H9 (cell line): ENCODE measurements at regions not wholly inside any gene's neighbourhood (a gene's known extent, or its start where the extent isn't known, plus 50 kb on each side); places are given as distances from the start of the nearest gene placed in this dataset.

Experiments
- DNase-seq: peaks from one replicate; pipeline ENCODE4 v3.0.0-alpha.2; 2017
- H2AFZ ChIP-seq: one replicate; pipeline ENCODE4 v1.6.1; 2013; ENCODE audit warnings: mild to moderate bottlenecking, low read length, control low read depth, moderate library complexity
- H2AK5ac ChIP-seq: 2 replicates; pipeline ENCODE4 v1.6.1; 2013; ENCODE audit warnings: low read length, control low read depth, mixed read lengths; ENCODE audit not compliant: insufficient read length
- H2BK120ac ChIP-seq: one replicate; pipeline ENCODE4 v1.6.1; 2013; ENCODE audit warnings: low read depth, mild to moderate bottlenecking, low read length, control low read depth, inconsistent platforms; ENCODE audit not compliant: poor library complexity, severe bottlenecking
- H2BK12ac ChIP-seq: 2 replicates; pipeline ENCODE4 v1.6.1; 2013; ENCODE audit warnings: low read length, control low read depth, mixed read lengths, low read depth; ENCODE audit not compliant: insufficient read length
- H2BK15ac ChIP-seq: 2 replicates; pipeline ENCODE4 v1.6.1; 2013; ENCODE audit warnings: low read depth, low read length, control low read depth
- H2BK20ac ChIP-seq: one replicate; pipeline ENCODE4 v1.6.1; 2013; ENCODE audit warnings: low read depth, mild to moderate bottlenecking, low read length, control low read depth, inconsistent platforms; ENCODE audit not compliant: poor library complexity, severe bottlenecking
- H2BK5ac ChIP-seq: 2 replicates; pipeline ENCODE4 v1.6.1; 2013; ENCODE audit warnings: low read length, control low read depth, mixed read lengths; ENCODE audit not compliant: insufficient read length
- H3K14ac ChIP-seq: 2 replicates; pipeline ENCODE4 v1.6.1; 2013; ENCODE audit warnings: low read length, control low read depth; ENCODE audit not compliant: insufficient read depth
- H3K18ac ChIP-seq: 2 replicates; pipeline ENCODE4 v1.6.1; 2013; ENCODE audit warnings: low read depth, mild to moderate bottlenecking, mixed read lengths, low read length, control low read depth; ENCODE audit not compliant: insufficient read length
- H3K23ac ChIP-seq: 2 replicates; pipeline ENCODE4 v1.6.1; 2013; ENCODE audit warnings: low read length, control low read depth, mixed read lengths, low read depth; ENCODE audit not compliant: insufficient read length
- H3K23me2 ChIP-seq: 2 replicates; pipeline ENCODE4 v1.6.1; 2013; ENCODE audit warnings: low read depth, mild to moderate bottlenecking, mixed read lengths, low read length, control low read depth; ENCODE audit not compliant: insufficient read length, poor library complexity, severe bottlenecking
- H3K27ac ChIP-seq: 2 replicates; pipeline ENCODE4 v1.5.1; 2013; ENCODE audit warnings: low read length, control low read depth, mixed read lengths, low read depth; ENCODE audit not compliant: insufficient read length
- H3K27me3 ChIP-seq: 2 replicates; pipeline ENCODE4 v1.6.1; 2013; ENCODE audit warnings: low read length, control low read depth, inconsistent platforms; ENCODE audit not compliant: insufficient read depth
- H3K4ac ChIP-seq: 2 replicates; pipeline ENCODE4 v1.6.1; 2013; ENCODE audit warnings: low read depth, mild to moderate bottlenecking, control low read depth, inconsistent platforms, low read length, moderate library complexity
- H3K4me1 ChIP-seq: 2 replicates; pipeline ENCODE4 v1.6.1; 2013; ENCODE audit warnings: low read length, control low read depth, inconsistent platforms; ENCODE audit not compliant: insufficient read depth
- H3K4me2 ChIP-seq: 2 replicates; pipeline ENCODE4 v1.6.1; 2013; ENCODE audit warnings: low read length, control low read depth, mixed read lengths; ENCODE audit not compliant: insufficient read length, insufficient read depth
- H3K56ac ChIP-seq: 2 replicates; pipeline ENCODE4 v1.6.1; 2013; ENCODE audit warnings: low read depth, mild to moderate bottlenecking, mixed read lengths, low read length, control low read depth; ENCODE audit not compliant: insufficient read length
- H3K79me1 ChIP-seq: 2 replicates; pipeline ENCODE4 v1.6.1; 2013; ENCODE audit warnings: low read depth, mild to moderate bottlenecking, moderate library complexity, low read length, control low read depth, inconsistent platforms; ENCODE audit not compliant: insufficient read depth, poor library complexity, severe bottlenecking
- H3K79me2 ChIP-seq: 2 replicates; pipeline ENCODE4 v1.6.1; 2013; ENCODE audit warnings: low read length, control low read depth, inconsistent platforms; ENCODE audit not compliant: insufficient read depth
- H3K9ac ChIP-seq: 2 replicates; pipeline ENCODE4 v1.6.1; 2013; ENCODE audit warnings: low read length, control low read depth, mixed read lengths; ENCODE audit not compliant: insufficient read length; ENCODE audit errors: extremely low read depth
- H3K9me3 ChIP-seq: one replicate; pipeline ENCODE4 v1.6.1; 2013; ENCODE audit warnings: low read depth, low read length, inconsistent platforms; ENCODE audit not compliant: control insufficient read depth
- H3T11ph ChIP-seq: one replicate; pipeline ENCODE4 v1.6.1; 2013; ENCODE audit warnings: mild to moderate bottlenecking, low read length, control low read depth, inconsistent platforms
- H4K20me1 ChIP-seq: one replicate; pipeline ENCODE4 v1.6.1; 2013; ENCODE audit not compliant: control insufficient read depth, insufficient read length, insufficient read depth
- H4K5ac ChIP-seq: 2 replicates; pipeline ENCODE4 v1.6.1; 2013; ENCODE audit warnings: low read depth, mild to moderate bottlenecking, mixed read lengths, low read length, control low read depth; ENCODE audit not compliant: insufficient read length
- H4K8ac ChIP-seq: replicated peaks from 2 replicates; pipeline ENCODE4 v1.6.1; 2013; ENCODE audit warnings: low read length, control low read depth, mixed read lengths, low read depth; ENCODE audit not compliant: insufficient read length
- H4K91ac ChIP-seq: 2 replicates; pipeline ENCODE4 v1.6.1; 2013; ENCODE audit warnings: low read depth, mild to moderate bottlenecking, moderate library complexity, mixed read lengths, low read length, control low read depth; ENCODE audit not compliant: insufficient read length
- H3K27ac Mint-ChIP-seq, 3 experiments: 2 replicates in 2 of 3; 3 replicates in 1 of 3; pipeline ENCODE4 v1.8.0; 2020 to 2021; ENCODE audit warnings: mixed read lengths in 3 of 3, mild to moderate bottlenecking in 1 of 3, moderate library complexity in 1 of 3
- H3K27me3 Mint-ChIP-seq: 2 replicates; pipeline ENCODE4 v1.8.0; 2021; ENCODE audit warnings: low read depth, mild to moderate bottlenecking, moderate library complexity, mixed read lengths
- H3K36me3 Mint-ChIP-seq, 3 experiments: 2 replicates in 2 of 3; 3 replicates in 1 of 3; pipeline ENCODE4 v1.8.0; 2020 to 2021; ENCODE audit warnings: low read depth in 3 of 3, mixed read lengths in 3 of 3; ENCODE audit not compliant: insufficient read depth in 1 of 3
- H3K4me1 Mint-ChIP-seq, 2 experiments: 2 replicates each; pipeline ENCODE4 v1.8.0; 2020; ENCODE audit warnings: mixed read lengths in 2 of 2
- H3K4me3 Mint-ChIP-seq, 2 experiments: 2 replicates in 1 of 2; 3 replicates in 1 of 2; pipeline ENCODE4 v1.8.0; 2020 to 2021; ENCODE audit warnings: mild to moderate bottlenecking in 2 of 2, mixed read lengths in 2 of 2, moderate library complexity in 1 of 2
- H3K9me3 Mint-ChIP-seq, 2 experiments: 2 replicates in 1 of 2; 3 replicates in 1 of 2; pipeline ENCODE4 v1.8.0; 2020; ENCODE audit warnings: mild to moderate bottlenecking in 2 of 2, mixed read lengths in 2 of 2, moderate library complexity in 1 of 2
- CTCF ChIP-seq: fragments of 200-600 bp; sonication (generic); conservative IDR thresholded peaks from 3 replicates; pipeline ENCODE4 v1.8.0; 2021; ENCODE audit warnings: antibody characterized with exemption, mild to moderate bottlenecking
- WGBS: extraction: QIAGEN DNeasy Blood & Tissue Kit; methylation state at CpG from one replicate; pipeline ENCODE4 v1.1.7; 2013; ENCODE audit warnings: missing lambda C conversion rate, low lambda C conversion rate, mixed read lengths; ENCODE audit not compliant: insufficient read length; ENCODE audit errors: extremely low coverage; 5-methylcytosine and 5-hydroxymethylcytosine counted together

DNA sequence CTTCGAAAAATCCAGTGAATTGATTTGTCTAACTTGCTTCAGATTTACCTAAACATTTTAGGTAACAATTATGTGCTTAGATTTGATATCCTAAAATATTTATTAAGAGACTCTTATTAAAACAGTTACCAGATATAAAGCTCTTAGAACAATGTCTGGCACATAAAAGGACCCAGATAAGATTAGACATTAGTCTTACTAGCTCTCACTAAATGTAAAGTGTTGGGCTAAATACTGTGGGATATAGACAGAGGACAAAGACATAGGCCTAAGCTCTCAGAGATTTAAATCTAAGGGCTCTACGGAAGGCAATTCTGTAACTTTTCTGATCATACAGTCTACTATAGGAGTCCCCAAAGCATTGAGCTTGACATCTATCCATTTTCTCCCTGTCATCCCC, 94.4 kb upstream of the TRPC3 start:
- Histone ChIP-seq H3K27ac (no peak overlapping the region), H3K4me1 (no peaks in the 10 kb centered on the region), H3K56ac (no peak overlapping the region), H2BK15ac (no peak overlapping the region), H3K9ac (no peak overlapping the region), H2AFZ (no peak overlapping the region), H2BK120ac (no peak overlapping the region), H2AK5ac (no peak overlapping the region), H4K5ac (no peak overlapping the region), H3K27me3 (no peaks in the 10 kb centered on the region), H2BK5ac (no peak overlapping the region), H3K9me3 (no peaks in the 10 kb centered on the region), H2BK20ac (no peak overlapping the region), H3K4me2 (no peak overlapping the region), H3K79me1 (no peaks in the 10 kb centered on the region), H2BK12ac (no peak overlapping the region), H3K14ac (no peak overlapping the region), H3K18ac (no peak overlapping the region), H4K20me1 (no peaks in the 10 kb centered on the region), H3K4ac (no peak overlapping the region), H4K8ac (no peak overlapping the region), H3K23ac (no peak overlapping the region), H3K79me2 (no peaks in the 10 kb centered on the region), H4K91ac (no peak overlapping the region), H3K23me2 (no peaks in the 10 kb centered on the region), H3T11ph (no peak overlapping the region)
- no peak overlapping the region for H3K4me3 Mint-ChIP-seq
- H3K27ac Mint-ChIP-seq, result no peak overlapping the region
- no peak for TF ChIP-seq CTCF
- H3K4me1 Mint-ChIP-seq, result peaks cover 10 to 12% of the 10 kb centered on the region in 2 experiments; a peak in 3 of 4 replicates
- H3K27me3 Mint-ChIP-seq, result no peaks in the 10 kb centered on the region
- no peaks in the 10 kb centered on the region for H3K36me3 Mint-ChIP-seq
- no peak for DNase-seq
- H3K9me3 Mint-ChIP-seq, result no peaks in the 10 kb centered on the region
- no CpG with 5 or more reads among the region's 2 CpGs for WGBS
